Dendritic cell treated with granulocyte-macrophage colony-stimulating factor and Interleukin-4, amounts not matched to agents 40 ng/mL and 50 ng/mL, for 4 days (primary cell): ENCODE measurements at regions not wholly inside any gene's neighbourhood (a gene's known extent, or its start where the extent isn't known, plus 50 kb on each side); places are given as distances from the start of the nearest gene placed in this dataset.

Experiments
- H3K27ac Mint-ChIP-seq: one replicate; pipeline ENCODE4 v1.8.0; 2022; ENCODE audit warnings: mild to moderate bottlenecking, mixed read lengths
- H3K27me3 Mint-ChIP-seq: one replicate; pipeline ENCODE4 v1.8.0; 2022; ENCODE audit warnings: mild to moderate bottlenecking, mixed read lengths
- H3K36me3 Mint-ChIP-seq: one replicate; pipeline ENCODE4 v1.8.0; 2022; ENCODE audit warnings: low read depth, mixed read lengths
- H3K4me1 Mint-ChIP-seq: one replicate; pipeline ENCODE4 v1.8.0; 2022; ENCODE audit warnings: low read depth, mixed read lengths
- H3K4me3 Mint-ChIP-seq: one replicate; pipeline ENCODE4 v1.8.0; 2022; ENCODE audit warnings: mild to moderate bottlenecking, moderate library complexity, mixed read lengths
- H3K9me3 Mint-ChIP-seq: one replicate; pipeline ENCODE4 v1.8.0; 2022; ENCODE audit warnings: mixed read lengths
- intact Hi-C: fragments of 100-400 bp; cut with micrococcal nuclease; formaldehyde crosslinking; loops from one replicate; pipeline ENCODE4 v1.15.0; 2022

GRCh38 chr2:146246736-146247523 lies 1597.9 kb upstream of the ACVR2A start:
- intact Hi-C loops = no loop called here
- Mint-ChIP-seq H3K4me1 (no peaks in the 10 kb centered on the region), H3K36me3 (no peaks in the 10 kb centered on the region), H3K4me3 (no peak overlapping the region), H3K27ac (no peak overlapping the region), H3K27me3 (no peaks in the 10 kb centered on the region), H3K9me3 (no peaks in the 10 kb centered on the region)

- no peaks in the 10 kb centered on the region for H3K27me3 Mint-ChIP-seq
- H3K9me3 Mint-ChIP-seq = no peaks in the 10 kb centered on the region
These were observed 1598.7 kb upstream of the ACVR2A start for GRCh38 chr2:146246002-146246735.

GRCh38 chr2:146244830-146245229 lies 1600.0 kb upstream of the ACVR2A start:
- Mint-ChIP-seq H3K27ac (no peak overlapping the region), H3K36me3 (no peaks in the 10 kb centered on the region), H3K27me3 (no peaks in the 10 kb centered on the region), H3K9me3 (no peaks in the 10 kb centered on the region), H3K4me3 (no peak overlapping the region), H3K4me1 (no peaks in the 10 kb centered on the region)
- intact Hi-C loops = no loop called here

More at GRCh38 chr2:146246002-146246735, 1598.7 kb upstream of the ACVR2A start:
- Mint-ChIP-seq H3K36me3 (no peaks in the 10 kb centered on the region), H3K4me3 (no peak overlapping the region), H3K4me1 (no peaks in the 10 kb centered on the region), H3K27ac (no peak overlapping the region)
- intact Hi-C loops = no loop called here

- H3K36me3 Mint-ChIP-seq = no peaks in the 10 kb centered on the region
- no peaks in the 10 kb centered on the region for H3K4me1 Mint-ChIP-seq
- no peak overlapping the region for H3K4me3 Mint-ChIP-seq
- intact Hi-C loops = no loop called here
- H3K27me3 Mint-ChIP-seq = no peaks in the 10 kb centered on the region
- H3K9me3 Mint-ChIP-seq = no peaks in the 10 kb centered on the region
- no peak overlapping the region for H3K27ac Mint-ChIP-seq
These were observed 1600.7 kb upstream of the ACVR2A start for GRCh38 chr2:146244131-146244530.

GRCh38 chr2:146241023-146241422 lies 1603.8 kb upstream of the ACVR2A start:
- no peaks in the 10 kb centered on the region for H3K36me3 Mint-ChIP-seq

GRCh38 chr2:146240391-146240790 lies 1604.4 kb upstream of the ACVR2A start:
- Mint-ChIP-seq H3K36me3 (no peaks in the 10 kb centered on the region), H3K4me3 (no peak overlapping the region), H3K27ac (no peak overlapping the region), H3K4me1 (no peaks in the 10 kb centered on the region), H3K27me3 (no peaks in the 10 kb centered on the region), H3K9me3 (no peaks in the 10 kb centered on the region)
- intact Hi-C loops = no loop called here

More at GRCh38 chr2:146241023-146241422, 1603.8 kb upstream of the ACVR2A start:
- no peaks in the 10 kb centered on the region for H3K9me3 Mint-ChIP-seq
- H3K27ac Mint-ChIP-seq = no peak overlapping the region
- intact Hi-C loops = no loop called here
- no peak overlapping the region for H3K4me3 Mint-ChIP-seq
- no peaks in the 10 kb centered on the region for H3K4me1 Mint-ChIP-seq
- H3K27me3 Mint-ChIP-seq = no peaks in the 10 kb centered on the region

- Mint-ChIP-seq H3K9me3 (no peaks in the 10 kb centered on the region), H3K4me1 (no peaks in the 10 kb centered on the region), H3K4me3 (no peak overlapping the region), H3K27ac (no peak overlapping the region), H3K36me3 (no peaks in the 10 kb centered on the region), H3K27me3 (no peaks in the 10 kb centered on the region)
- intact Hi-C loops = no loop called here
These were observed 1605.3 kb upstream of the ACVR2A start for GRCh38 chr2:146239392-146240135.

GRCh38 chr2:146238254-146238966 lies 1606.4 kb upstream of the ACVR2A start:
- no peaks in the 10 kb centered on the region for H3K27me3 Mint-ChIP-seq
- intact Hi-C loops = no loop called here
- H3K36me3 Mint-ChIP-seq = no peaks in the 10 kb centered on the region
- H3K4me1 Mint-ChIP-seq = no peaks in the 10 kb centered on the region
- H3K4me3 Mint-ChIP-seq = no peak overlapping the region
- no peaks in the 10 kb centered on the region for H3K9me3 Mint-ChIP-seq
- H3K27ac Mint-ChIP-seq = no peak overlapping the region

- intact Hi-C loops = no loop called here
- no peaks in the 10 kb centered on the region for H3K4me1 Mint-ChIP-seq
- H3K36me3 Mint-ChIP-seq = no peaks in the 10 kb centered on the region
These were observed 1609.7 kb upstream of the ACVR2A start for GRCh38 chr2:146235158-146235557.

GRCh38 chr2:146229508-146230155 lies 1615.2 kb upstream of the ACVR2A start:
- no peaks in the 10 kb centered on the region for H3K36me3 Mint-ChIP-seq
- intact Hi-C loops = no loop called here
- no peak overlapping the region for H3K27ac Mint-ChIP-seq
- peaks cover 6% of the 10 kb centered on the region for H3K4me1 Mint-ChIP-seq
- H3K4me3 Mint-ChIP-seq = no peak overlapping the region
- no peaks in the 10 kb centered on the region for H3K27me3 Mint-ChIP-seq
- peaks cover 9% of the 10 kb centered on the region for H3K9me3 Mint-ChIP-seq

More at GRCh38 chr2:146235158-146235557, 1609.7 kb upstream of the ACVR2A start:
- H3K9me3 Mint-ChIP-seq = no peaks in the 10 kb centered on the region
- no peak overlapping the region for H3K4me3 Mint-ChIP-seq
- H3K27ac Mint-ChIP-seq = no peak overlapping the region
- no peaks in the 10 kb centered on the region for H3K27me3 Mint-ChIP-seq

- intact Hi-C loops = no loop called here
- H3K36me3 Mint-ChIP-seq = no peaks in the 10 kb centered on the region
- H3K4me1 Mint-ChIP-seq = peaks cover 6% of the 10 kb centered on the region
- no peak overlapping the region for H3K4me3 Mint-ChIP-seq
- H3K27ac Mint-ChIP-seq = no peak overlapping the region
- H3K27me3 Mint-ChIP-seq = no peaks in the 10 kb centered on the region
- H3K9me3 Mint-ChIP-seq = peaks cover 9% of the 10 kb centered on the region
These were observed 1616.3 kb upstream of the ACVR2A start for GRCh38 chr2:146228466-146229058.

GRCh38 chr2:146228020-146228393 lies 1616.8 kb upstream of the ACVR2A start:
- no peak overlapping the region for H3K27ac Mint-ChIP-seq
- peaks cover 9% of the 10 kb centered on the region for H3K9me3 Mint-ChIP-seq
- no peak overlapping the region for H3K4me3 Mint-ChIP-seq
- H3K27me3 Mint-ChIP-seq = no peaks in the 10 kb centered on the region
- peaks cover 6% of the 10 kb centered on the region for H3K4me1 Mint-ChIP-seq
- intact Hi-C loops = no loop called here
- no peaks in the 10 kb centered on the region for H3K36me3 Mint-ChIP-seq
